ENCODE measurements at regions not wholly inside any gene's neighbourhood (a gene's known extent, or its start where the extent isn't known, plus 50 kb on each side); places are given as distances from the start of the nearest gene placed in this dataset.
"Not testable (repeated sequence)": the region's sequence is repeated elsewhere in the genome, so short reads cannot be mapped to it uniquely, and the experiment has no call there.

- DNase-seq: no peak
Measured at GRCh38 chr4:140249351-140249750, 95.4 kb upstream of the MAML3 start.

GRCh38 chr4:140247237-140247636, 93.3 kb upstream of the MAML3 start:
- DNase-seq: no peak

DNA sequence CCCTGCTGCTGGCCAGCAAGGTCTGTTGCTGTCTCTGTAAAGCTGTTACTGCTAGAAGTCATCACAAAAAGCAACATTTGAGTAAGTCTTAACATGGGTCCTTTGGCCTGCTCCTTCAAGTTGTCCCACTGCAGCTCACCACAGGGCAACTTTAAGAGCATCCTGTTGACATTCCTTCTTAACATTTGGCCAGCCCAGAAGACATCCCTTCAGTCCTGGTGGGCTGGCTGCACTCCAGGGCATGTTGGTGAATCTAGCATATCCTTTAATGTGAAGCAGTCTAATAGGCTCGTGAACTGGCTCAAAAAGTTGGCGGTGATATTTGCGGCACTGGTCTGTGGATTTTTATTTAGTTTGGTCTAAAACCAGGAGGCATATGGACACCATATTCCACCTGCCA, 92.2 kb upstream of the MAML3 start:
- no peak for DNase-seq

- DNase-seq: no peak
Measured at GRCh38 chr4:140244328-140244727, 90.3 kb upstream of the MAML3 start.

- no peak for DNase-seq
Measured at GRCh38 chr4:140243278-140243753, 89.3 kb upstream of the MAML3 start.

- no peak for DNase-seq
Measured at GRCh38 chr4:140242357-140243277, 88.6 kb upstream of the MAML3 start.

GRCh38 chr4:140240237-140240636, 86.3 kb upstream of the MAML3 start:
- no peak for DNase-seq

DNA sequence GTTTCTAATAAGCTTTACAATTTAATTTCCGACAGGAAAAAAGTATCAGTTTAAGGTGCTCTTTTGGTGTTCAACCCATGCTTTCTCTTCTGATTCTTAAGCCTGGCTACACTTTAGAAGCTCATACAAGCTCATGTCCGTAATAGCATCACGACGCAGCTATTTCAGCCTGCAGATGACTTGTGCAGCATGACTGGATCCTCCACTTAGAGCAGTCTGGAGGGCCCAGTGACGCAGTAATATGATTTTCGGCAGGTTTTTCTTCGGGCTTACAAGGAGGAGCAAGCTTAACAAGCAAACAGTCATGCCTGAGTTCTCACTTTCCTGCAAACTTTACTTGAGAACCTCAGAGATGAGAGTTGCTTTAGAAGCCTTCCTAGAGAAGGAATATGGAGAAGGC, 85.3 kb upstream of the MAML3 start:
- DNase-seq: no peak

GRCh38 chr4:140238351-140239056, 84.5 kb upstream of the MAML3 start:
- peak; percentile 79 to 81 for DNase-seq

- DNase-seq: peak; percentile 66 to 75
Measured at GRCh38 chr4:140237616-140238350, 83.8 kb upstream of the MAML3 start.

- no peak for DNase-seq
Measured at GRCh38 chr4:140236654-140237169, 82.7 kb upstream of the MAML3 start.

GRCh38 chr4:140234697-140235060, 80.7 kb upstream of the MAML3 start:
- DNase-seq: no peak

DNA sequence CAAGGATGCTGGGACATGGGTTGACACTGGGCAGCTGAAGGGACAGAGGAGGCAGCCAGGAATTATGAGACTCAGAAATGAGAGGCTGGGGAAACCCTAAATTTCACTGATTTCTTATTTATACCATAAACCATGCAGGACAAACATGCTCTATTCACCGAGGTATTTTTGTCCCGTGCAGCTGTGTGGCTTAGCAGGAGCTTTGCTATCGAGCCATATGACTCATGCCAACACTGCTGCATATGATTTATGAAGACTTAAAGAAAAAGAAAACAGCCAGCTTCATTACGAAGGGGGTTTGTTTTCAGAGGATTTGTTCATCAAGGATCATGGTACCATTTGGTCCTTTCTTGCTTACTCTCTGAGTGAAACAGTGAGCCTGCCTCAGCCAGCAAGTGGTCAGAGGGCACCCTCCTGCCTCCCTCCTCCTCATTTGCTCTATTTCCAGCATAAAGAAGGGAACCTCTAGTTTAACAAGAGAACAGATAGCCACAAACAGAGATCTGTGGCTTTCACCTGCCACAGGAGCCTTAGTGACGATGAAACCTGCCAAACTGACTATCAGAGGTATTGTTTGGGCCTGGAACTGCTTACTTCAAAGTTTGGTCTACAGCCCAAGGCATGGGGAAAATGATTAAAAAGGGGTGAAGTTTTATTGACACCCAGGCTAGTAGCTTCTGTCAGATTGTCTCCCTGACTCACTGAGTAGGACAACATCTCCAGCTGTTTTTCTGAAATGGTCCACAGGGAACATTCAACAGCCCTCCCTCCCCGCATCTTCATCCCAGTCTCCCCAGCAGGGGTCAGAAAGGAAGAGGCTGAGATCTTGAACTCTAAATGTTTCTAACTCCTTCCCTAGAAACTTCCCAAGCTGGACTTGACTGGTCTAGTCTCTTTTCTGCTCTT, 80.1 kb upstream of the MAML3 start:
- DNase-seq: no peak

GRCh38 chr4:140229881-140230280, 75.9 kb upstream of the MAML3 start:
- DNase-seq: no peak

- DNase-seq: no peak
Measured at GRCh38 chr4:140227286-140227685, 73.3 kb upstream of the MAML3 start.

DNA sequence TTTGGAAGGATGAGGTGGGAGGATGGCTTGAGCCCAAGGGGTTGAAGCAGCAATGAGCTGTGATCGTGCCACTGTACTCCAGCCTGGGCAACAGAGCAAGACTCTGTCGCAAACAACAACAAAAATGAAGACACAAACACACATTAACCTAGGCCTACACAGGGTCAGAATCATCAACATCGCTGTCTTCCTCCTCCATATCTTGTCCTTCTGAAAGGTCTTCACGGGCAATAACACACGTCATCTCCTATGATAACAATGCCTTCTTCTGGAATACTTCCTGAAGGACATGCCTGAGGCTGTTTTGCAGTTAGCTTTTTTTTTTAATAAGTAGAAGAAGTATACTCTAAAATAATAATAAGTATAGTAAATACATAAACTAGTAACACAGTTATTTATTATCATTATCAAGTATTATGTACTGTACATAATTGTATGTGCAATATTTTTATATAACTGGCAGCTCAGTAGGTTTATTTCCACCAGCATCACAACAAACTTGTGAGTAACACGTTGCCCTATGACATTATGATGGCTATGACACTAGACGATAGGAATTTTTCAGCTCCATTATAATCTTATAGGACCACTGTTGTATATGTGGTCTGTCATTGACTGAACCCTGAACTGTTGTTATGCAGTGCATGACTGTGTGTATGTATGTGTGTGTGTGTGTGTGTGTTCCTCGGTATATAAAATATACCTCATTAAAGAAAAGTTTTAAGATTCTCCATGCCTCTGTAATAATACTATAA, 69.2 kb upstream of the MAML3 start:
- no peak for DNase-seq

DNA sequence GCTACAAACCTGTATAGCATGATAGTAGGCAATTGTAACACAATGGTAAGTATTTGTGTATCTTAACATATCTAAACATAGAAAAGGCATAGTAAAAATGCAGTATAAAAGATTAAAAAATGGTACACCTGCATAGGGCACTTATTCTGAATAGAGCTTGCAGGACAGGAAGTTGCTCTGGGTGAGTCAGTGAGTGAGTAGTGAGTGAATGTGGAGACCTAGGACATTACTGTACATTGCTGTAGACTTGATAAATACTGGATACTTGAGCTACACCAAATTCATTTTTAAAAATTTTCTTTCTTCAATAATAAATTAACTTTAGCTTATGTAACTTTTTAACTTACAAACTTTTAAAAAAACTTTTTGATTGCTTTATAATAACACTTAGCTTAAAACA, 68.2 kb upstream of the MAML3 start:
- DNase-seq: no peak

DNA sequence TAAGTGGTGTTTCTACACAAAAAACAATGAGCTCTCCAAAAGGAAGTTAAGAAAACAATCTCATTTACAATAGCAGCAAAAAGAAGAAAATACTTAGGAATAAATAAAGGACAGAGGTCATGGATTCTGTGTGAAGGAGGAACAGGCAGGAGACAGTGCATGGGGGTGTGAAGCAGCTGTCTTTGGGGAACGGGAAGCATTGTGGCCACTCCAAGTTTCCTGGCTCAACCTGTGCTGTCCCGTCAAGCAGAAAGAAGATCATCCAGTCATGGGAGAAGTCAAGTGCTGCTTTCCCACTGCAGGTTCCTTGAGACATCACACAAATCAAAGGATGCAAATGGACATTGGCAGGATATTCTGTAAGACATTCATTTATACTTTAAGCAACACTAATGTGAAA, 66.1 kb upstream of the MAML3 start:
- no peak for DNase-seq

DNA sequence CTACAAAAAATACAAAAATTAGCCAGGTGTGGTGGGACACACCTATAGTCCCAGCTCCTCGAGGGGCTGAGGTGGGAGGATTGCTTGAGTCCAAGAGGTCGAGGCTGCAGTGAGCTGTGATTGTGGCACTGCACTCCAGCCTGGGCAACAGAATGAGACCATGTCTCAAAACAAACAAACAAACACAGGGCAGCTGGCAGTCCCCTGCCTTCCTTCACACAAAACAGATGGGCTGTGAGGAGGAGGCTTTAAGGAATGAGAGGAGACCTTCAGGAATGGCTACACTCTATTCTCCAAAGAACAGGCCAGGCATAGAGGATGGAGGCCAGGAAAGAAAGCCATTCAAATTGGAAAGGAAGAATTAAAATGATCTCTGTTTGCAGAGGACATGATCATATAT, 65.6 kb upstream of the MAML3 start:
- DNase-seq: no peak

DNA sequence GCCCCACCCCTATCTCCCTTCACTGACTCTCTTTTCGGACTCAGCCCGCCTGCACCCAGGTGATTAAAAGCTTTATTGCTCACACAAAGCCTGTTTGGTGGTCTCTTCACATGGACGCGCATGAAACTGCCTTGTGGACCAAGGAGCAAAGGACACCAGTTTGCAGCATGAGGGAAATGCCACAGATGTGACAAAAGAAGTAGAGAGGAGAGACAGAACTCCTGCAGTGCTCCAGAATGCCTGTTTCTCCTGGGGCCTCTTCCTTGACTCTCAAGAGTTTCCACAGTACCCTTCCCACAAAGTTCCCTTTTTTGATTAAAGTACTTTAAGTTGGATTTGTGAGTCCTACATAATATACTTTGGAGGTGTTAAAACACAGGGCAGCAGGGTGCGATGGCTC, 65.1 kb upstream of the MAML3 start:
- DNase-seq: not testable (repeated sequence)
